ENCODE measurements at regions not wholly inside any gene's neighbourhood (a gene's known extent, or its start where the extent isn't known, plus 50 kb on each side); places are given as distances from the start of the nearest gene placed in this dataset.
"Not testable (repeated sequence)": the region's sequence is repeated elsewhere in the genome, so short reads cannot be mapped to it uniquely, and the experiment has no call there.

DNA sequence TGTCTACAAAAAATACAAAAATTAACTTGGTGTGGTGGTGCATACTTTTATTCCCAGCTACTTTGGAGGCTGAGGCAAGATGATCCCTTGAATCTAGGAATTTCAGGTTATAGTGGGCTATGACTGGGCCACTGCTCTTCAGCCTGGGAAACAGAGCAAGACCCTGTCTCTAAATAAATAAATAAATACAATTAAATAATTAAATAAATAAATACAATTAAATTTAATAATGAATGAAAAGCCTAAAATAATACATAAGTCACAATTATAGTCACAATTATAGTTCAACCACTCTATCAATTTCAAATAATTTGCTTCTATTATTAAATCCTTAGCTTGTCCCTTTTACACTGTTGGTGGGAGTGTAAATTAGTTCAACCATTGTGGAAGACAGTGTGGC lies 146.4 kb upstream of the RFC3 start:
- Histone ChIP-seq H3K36me3 (ENCODE audit: insufficient read depth, low read length) (no peaks in the 10 kb centered on the region), H3K27ac (ENCODE audit: low read depth, low read length) (no peak overlapping the region), H3K79me2 (ENCODE audit: insufficient read depth, low read length) (no peaks in the 10 kb centered on the region), H3K4me3 (ENCODE audit: insufficient read depth, low read length) (no peak overlapping the region), H3K4me1 (ENCODE audit: insufficient read depth, low read length) (no peaks in the 10 kb centered on the region), H2AFZ (ENCODE audit: low read length) (no peak overlapping the region), H4K20me1 (ENCODE audit: insufficient read depth, low read length) (no peaks in the 10 kb centered on the region), H3K9me3 (ENCODE audit: low read depth, low read length) (no peaks in the 10 kb centered on the region), H3K27me3 (ENCODE audit: insufficient read depth, low read length) (peaks cover 6% of the 10 kb centered on the region), H3K4me2 (ENCODE audit: insufficient read depth, low read length) (no peak overlapping the region)
- TF ChIP-seq, protein P1, sequence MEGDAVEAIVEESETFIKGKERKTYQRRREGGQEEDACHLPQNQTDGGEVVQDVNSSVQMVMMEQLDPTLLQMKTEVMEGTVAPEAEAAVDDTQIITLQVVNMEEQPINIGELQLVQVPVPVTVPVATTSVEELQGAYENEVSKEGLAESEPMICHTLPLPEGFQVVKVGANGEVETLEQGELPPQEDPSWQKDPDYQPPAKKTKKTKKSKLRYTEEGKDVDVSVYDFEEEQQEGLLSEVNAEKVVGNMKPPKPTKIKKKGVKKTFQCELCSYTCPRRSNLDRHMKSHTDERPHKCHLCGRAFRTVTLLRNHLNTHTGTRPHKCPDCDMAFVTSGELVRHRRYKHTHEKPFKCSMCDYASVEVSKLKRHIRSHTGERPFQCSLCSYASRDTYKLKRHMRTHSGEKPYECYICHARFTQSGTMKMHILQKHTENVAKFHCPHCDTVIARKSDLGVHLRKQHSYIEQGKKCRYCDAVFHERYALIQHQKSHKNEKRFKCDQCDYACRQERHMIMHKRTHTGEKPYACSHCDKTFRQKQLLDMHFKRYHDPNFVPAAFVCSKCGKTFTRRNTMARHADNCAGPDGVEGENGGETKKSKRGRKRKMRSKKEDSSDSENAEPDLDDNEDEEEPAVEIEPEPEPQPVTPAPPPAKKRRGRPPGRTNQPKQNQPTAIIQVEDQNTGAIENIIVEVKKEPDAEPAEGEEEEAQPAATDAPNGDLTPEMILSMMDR (IDR thresholded peaks at IDR 0.05; ENCODE audit: extremely low read depth, low read depth, low read length) = no peak
- DNase-seq (ENCODE audit: insufficient read length, low spot score, missing footprints) = no peak

- not testable (repeated sequence) for H4K20me1 ChIP-seq (ENCODE audit: insufficient read depth, low read length)
Measured at GRCh38 chr13:33672022-33672421, 145.9 kb upstream of the RFC3 start.

DNA sequence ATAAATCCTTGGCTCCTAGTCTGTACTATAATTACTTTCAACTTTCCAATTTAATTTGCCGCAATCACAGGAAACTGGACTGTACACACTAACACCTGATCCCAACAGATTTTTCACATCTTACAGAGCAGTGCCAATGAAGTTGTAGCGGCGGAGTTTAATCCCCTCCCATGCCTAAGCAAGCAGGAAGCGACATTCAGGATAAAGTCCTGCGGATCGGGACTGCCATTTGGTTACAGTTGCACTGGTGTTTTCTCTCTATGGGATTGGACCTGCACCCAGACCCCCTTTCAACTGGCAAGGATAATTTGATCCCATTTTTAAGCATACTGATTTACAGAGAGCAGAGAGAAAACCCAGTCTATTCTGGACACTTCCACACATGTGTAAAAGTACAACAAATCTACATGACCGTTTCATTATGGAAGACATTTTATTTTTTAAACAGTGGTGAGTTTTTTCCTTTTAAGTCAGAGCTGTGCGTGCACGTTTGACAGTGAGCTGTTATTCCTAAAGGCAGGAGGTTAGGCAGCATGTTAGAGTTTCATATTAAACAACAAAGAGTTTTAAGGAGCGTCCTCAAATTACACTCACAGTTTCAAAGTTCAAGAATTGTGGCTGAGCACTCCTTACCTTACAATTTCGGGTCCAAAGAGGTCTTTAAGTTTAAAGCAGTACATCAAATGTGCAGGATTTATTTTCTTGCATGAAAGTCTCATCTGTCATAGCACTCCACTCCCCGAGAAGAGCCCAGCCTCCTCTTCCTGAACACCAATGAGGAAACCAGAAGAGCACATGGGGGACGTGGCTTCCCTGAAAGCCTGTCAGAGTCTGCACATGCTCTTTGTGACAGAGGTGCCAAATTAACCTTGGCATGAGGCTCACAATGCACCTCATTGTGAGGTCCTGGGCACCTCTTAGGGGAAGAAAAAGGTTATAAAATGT lies 141.6 kb upstream of the RFC3 start:
- TF ChIP-seq, protein P1 (IDR thresholded peaks at IDR 0.05; ENCODE audit: extremely low read depth, low read depth, low read length) = no peak

More at GRCh38 chr13:33672022-33672421, 145.9 kb upstream of the RFC3 start:
- not testable (repeated sequence) for H3K4me2 ChIP-seq (ENCODE audit: insufficient read depth, low read length); H3K4me1 ChIP-seq (ENCODE audit: insufficient read depth, low read length); H3K9me3 ChIP-seq (ENCODE audit: low read depth, low read length); H3K79me2 ChIP-seq (ENCODE audit: insufficient read depth, low read length); H2AFZ ChIP-seq (ENCODE audit: low read length); DNase-seq (ENCODE audit: insufficient read length, low spot score, missing footprints); H3K27me3 ChIP-seq (ENCODE audit: insufficient read depth, low read length); H3K4me3 ChIP-seq (ENCODE audit: insufficient read depth, low read length); H3K27ac ChIP-seq (ENCODE audit: low read depth, low read length); H3K36me3 ChIP-seq (ENCODE audit: insufficient read depth, low read length)

DNA sequence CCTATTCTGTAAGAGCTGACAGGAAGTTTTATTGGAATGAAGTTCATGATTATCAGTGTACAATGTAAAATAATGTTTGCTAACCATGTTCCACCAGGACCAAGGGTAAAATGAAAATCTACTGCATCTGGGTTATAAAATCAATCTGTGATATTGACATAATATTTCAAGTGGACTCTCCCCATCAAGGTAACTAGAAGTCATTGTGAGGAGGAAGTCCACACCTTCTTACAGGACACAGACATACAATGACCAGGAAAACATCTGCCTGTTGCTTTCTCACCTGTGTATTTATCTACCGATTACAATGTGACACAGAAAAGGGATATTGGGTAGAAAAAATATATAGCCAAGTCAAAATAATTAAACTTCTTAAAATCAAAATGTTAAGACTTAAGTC lies 140.7 kb upstream of the RFC3 start:
- H3K79me2 ChIP-seq (ENCODE audit: insufficient read depth, low read length) = no peaks in the 10 kb centered on the region
- H2AFZ ChIP-seq (ENCODE audit: low read length) = no peak overlapping the region
- H3K4me2 ChIP-seq (ENCODE audit: insufficient read depth, low read length) = no peak overlapping the region
- H3K27me3 ChIP-seq (ENCODE audit: insufficient read depth, low read length) = peaks cover 6% of the 10 kb centered on the region
- no peak for DNase-seq (ENCODE audit: insufficient read length, low spot score, missing footprints)
- H3K36me3 ChIP-seq (ENCODE audit: insufficient read depth, low read length) = no peaks in the 10 kb centered on the region
- no peak overlapping the region for H3K4me3 ChIP-seq (ENCODE audit: insufficient read depth, low read length)
- H3K27ac ChIP-seq (ENCODE audit: low read depth, low read length) = no peak overlapping the region
- H3K4me1 ChIP-seq (ENCODE audit: insufficient read depth, low read length) = no peaks in the 10 kb centered on the region
- H4K20me1 ChIP-seq (ENCODE audit: insufficient read depth, low read length) = no peaks in the 10 kb centered on the region
- TF ChIP-seq, protein P1 (IDR thresholded peaks at IDR 0.05; ENCODE audit: extremely low read depth, low read depth, low read length) = no peak
- no peaks in the 10 kb centered on the region for H3K9me3 ChIP-seq (ENCODE audit: low read depth, low read length)

More for the DNA sequence above, 141.6 kb upstream of the RFC3 start:
- H4K20me1 ChIP-seq (ENCODE audit: insufficient read depth, low read length) = no peaks in the 10 kb centered on the region
- H3K4me3 ChIP-seq (ENCODE audit: insufficient read depth, low read length) = peak overlapping the region; percentile 65
- no peaks in the 10 kb centered on the region for H3K36me3 ChIP-seq (ENCODE audit: insufficient read depth, low read length)
- H2AFZ ChIP-seq (ENCODE audit: low read length) = peak overlapping the region; percentile 89
- H3K4me1 ChIP-seq (ENCODE audit: insufficient read depth, low read length) = no peaks in the 10 kb centered on the region
- H3K79me2 ChIP-seq (ENCODE audit: insufficient read depth, low read length) = no peaks in the 10 kb centered on the region
- peak; percentile 95 for DNase-seq (ENCODE audit: insufficient read length, low spot score, missing footprints)
- no peaks in the 10 kb centered on the region for H3K9me3 ChIP-seq (ENCODE audit: low read depth, low read length)
- H3K27me3 ChIP-seq (ENCODE audit: insufficient read depth, low read length) = peaks cover 6% of the 10 kb centered on the region
- H3K27ac ChIP-seq (ENCODE audit: low read depth, low read length) = no peak overlapping the region
- H3K4me2 ChIP-seq (ENCODE audit: insufficient read depth, low read length) = peak overlapping the region; percentile 91

Measured in osteoblast (primary cell).